ENCODE measurements at regions not wholly inside any gene's neighbourhood (a gene's known extent, or its start where the extent isn't known, plus 50 kb on each side); places are given as distances from the start of the nearest gene placed in this dataset.

DNA sequence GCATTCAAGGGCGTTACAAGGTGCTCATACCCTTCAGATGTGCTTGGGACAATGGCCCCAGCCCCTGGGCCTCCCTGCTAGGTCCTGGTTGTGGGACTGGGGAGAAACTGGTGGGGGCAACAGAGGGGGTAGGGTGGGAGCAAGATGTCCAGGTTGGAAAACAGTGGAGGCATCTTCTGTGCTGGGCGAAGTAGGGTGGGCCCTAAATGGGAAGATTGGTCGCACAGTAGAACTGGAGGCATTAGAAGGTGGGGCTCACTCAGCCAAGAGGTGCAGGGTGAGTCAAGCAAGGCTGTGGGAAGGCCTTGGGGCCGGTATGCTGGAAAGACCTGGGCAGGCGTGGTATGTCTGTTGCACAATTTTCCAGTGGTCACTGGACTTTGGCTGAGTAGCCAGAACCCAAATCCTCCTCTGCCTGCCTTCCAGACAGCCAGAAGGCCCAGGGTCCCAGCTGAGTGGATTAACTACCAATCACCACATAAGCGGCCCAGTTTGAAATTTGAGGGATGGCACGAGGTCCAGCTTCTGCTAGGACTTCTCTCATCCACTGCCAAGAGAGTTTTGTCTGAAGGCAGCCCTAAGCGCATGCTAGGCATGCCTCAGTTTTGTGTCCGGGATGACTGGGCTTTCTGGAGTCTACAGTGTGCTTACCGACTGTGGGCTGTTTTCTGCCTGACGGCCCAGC lies 74.5 kb downstream of the LSM3 start:
- TF ChIP-seq, protein P1, sequence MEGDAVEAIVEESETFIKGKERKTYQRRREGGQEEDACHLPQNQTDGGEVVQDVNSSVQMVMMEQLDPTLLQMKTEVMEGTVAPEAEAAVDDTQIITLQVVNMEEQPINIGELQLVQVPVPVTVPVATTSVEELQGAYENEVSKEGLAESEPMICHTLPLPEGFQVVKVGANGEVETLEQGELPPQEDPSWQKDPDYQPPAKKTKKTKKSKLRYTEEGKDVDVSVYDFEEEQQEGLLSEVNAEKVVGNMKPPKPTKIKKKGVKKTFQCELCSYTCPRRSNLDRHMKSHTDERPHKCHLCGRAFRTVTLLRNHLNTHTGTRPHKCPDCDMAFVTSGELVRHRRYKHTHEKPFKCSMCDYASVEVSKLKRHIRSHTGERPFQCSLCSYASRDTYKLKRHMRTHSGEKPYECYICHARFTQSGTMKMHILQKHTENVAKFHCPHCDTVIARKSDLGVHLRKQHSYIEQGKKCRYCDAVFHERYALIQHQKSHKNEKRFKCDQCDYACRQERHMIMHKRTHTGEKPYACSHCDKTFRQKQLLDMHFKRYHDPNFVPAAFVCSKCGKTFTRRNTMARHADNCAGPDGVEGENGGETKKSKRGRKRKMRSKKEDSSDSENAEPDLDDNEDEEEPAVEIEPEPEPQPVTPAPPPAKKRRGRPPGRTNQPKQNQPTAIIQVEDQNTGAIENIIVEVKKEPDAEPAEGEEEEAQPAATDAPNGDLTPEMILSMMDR (IDR thresholded peaks at IDR 0.05) = no peak
- TF ChIP-seq POLR2A (IDR thresholded peaks at IDR 0.05) = no peak
